Fibroblast of skin of right quadriceps (primary cell): ENCODE measurements at regions not wholly inside any gene's neighbourhood (a gene's known extent, or its start where the extent isn't known, plus 50 kb on each side); places are given as distances from the start of the nearest gene placed in this dataset.

Experiments used
- DNase-seq: peaks from one replicate; pipeline ENCODE4 v3.0.0-alpha.2; 2013

- no peak for DNase-seq
These were observed 203.6 kb upstream of the COPS8 start for GRCh38 chr2:236882074-236882473.

- DNase-seq = no peak
These were observed 202.8 kb upstream of the COPS8 start for GRCh38 chr2:236882930-236883329.

- DNase-seq = no peak
These were observed 201.9 kb upstream of the COPS8 start for GRCh38 chr2:236883819-236884218.

GRCh38 chr2:236884569-236885175 is 201.0 kb upstream of the COPS8 start:
- DNase-seq = no peak

GRCh38 chr2:236886456-236886855 is 199.2 kb upstream of the COPS8 start:
- no peak for DNase-seq

GRCh38 chr2:236887531-236887930 is 198.2 kb upstream of the COPS8 start:
- peak; percentile 83 for DNase-seq

- DNase-seq = no peak
These were observed 197.5 kb upstream of the COPS8 start for GRCh38 chr2:236887953-236888793.

GRCh38 chr2:236888794-236889780 is 196.6 kb upstream of the COPS8 start:
- no peak for DNase-seq

GRCh38 chr2:236889791-236890704 is 195.6 kb upstream of the COPS8 start:
- DNase-seq = no peak

- no peak for DNase-seq
These were observed 193.0 kb upstream of the COPS8 start for GRCh38 chr2:236892721-236893120.

GRCh38 chr2:236894791-236895190 is 190.9 kb upstream of the COPS8 start:
- no peak for DNase-seq

- DNase-seq = no peak
These were observed 190.2 kb upstream of the COPS8 start for GRCh38 chr2:236895497-236895896.

- no peak for DNase-seq
These were observed 189.0 kb upstream of the COPS8 start for GRCh38 chr2:236896688-236897087.

- no peak for DNase-seq
These were observed 186.5 kb upstream of the COPS8 start for GRCh38 chr2:236899146-236899545.

GRCh38 chr2:236899950-236900640 is 185.6 kb upstream of the COPS8 start:
- DNase-seq = no peak

- no peak for DNase-seq
These were observed 183.7 kb upstream of the COPS8 start for GRCh38 chr2:236901956-236902355.

- no peak for DNase-seq
These were observed 181.7 kb upstream of the COPS8 start for GRCh38 chr2:236903978-236904377.

GRCh38 chr2:236904389-236905263 is 181.1 kb upstream of the COPS8 start:
- DNase-seq = no peak

GRCh38 chr2:236905976-236906375 is 179.7 kb upstream of the COPS8 start:
- no peak for DNase-seq

GRCh38 chr2:236908439-236909192 is 177.1 kb upstream of the COPS8 start:
- DNase-seq = no peak
